Keratinocyte (primary cell): ENCODE measurements at regions not wholly inside any gene's neighbourhood (a gene's known extent, or its start where the extent isn't known, plus 50 kb on each side); places are given as distances from the start of the nearest gene placed in this dataset.

Experiments
- DNase-seq: peaks from one replicate; pipeline ENCODE4 v3.0.0-alpha.2; 2011; ENCODE audit warnings: low read depth, missing footprints, low spot score
- FAIRE-seq: peaks from 2 replicates; lab custom pipeline; 2011; peaks lifted over from hg19 to GRCh38; lab: Jason Lieb, UNC
- H2AFZ ChIP-seq: 2 replicates; pipeline ENCODE4 v1.6.0; 2012; ENCODE audit warnings: low read length, control low read depth, inconsistent platforms; ENCODE audit not compliant: control insufficient read depth
- H3K27ac ChIP-seq: 2 replicates; pipeline ENCODE4 v1.5.1; 2011; ENCODE audit warnings: low read length; ENCODE audit not compliant: control insufficient read depth, insufficient read depth
- H3K27me3 ChIP-seq: 3 replicates; pipeline ENCODE4 v1.6.0; 2011; ENCODE audit warnings: low read length; ENCODE audit not compliant: control insufficient read depth, insufficient read depth; ENCODE audit errors: extremely low read depth
- H3K36me3 ChIP-seq, 2 experiments: 2 replicates in 1 of 2; 3 replicates in 1 of 2; pipeline ENCODE4 v1.5.1; 2011; ENCODE audit warnings: low read length in 2 of 2, mild to moderate bottlenecking in 1 of 2; ENCODE audit not compliant: control insufficient read depth in 2 of 2, insufficient read depth in 2 of 2; ENCODE audit errors: extremely low read depth in 1 of 2
- H3K4me1 ChIP-seq: 3 replicates; pipeline ENCODE4 v1.5.1; 2011; ENCODE audit warnings: low read length; ENCODE audit not compliant: control insufficient read depth, insufficient read depth; ENCODE audit errors: extremely low read depth
- H3K4me2 ChIP-seq: 3 replicates; pipeline ENCODE4 v1.6.0; 2011; ENCODE audit warnings: low read depth, low read length; ENCODE audit not compliant: control insufficient read depth, insufficient read depth; ENCODE audit errors: extremely low read depth
- H3K4me3 ChIP-seq, 3 experiments: fragments of 200-600 bp in 1 of 3; sonication (generic) in 1 of 3; 2 replicates in 2 of 3; 3 replicates in 1 of 3; pipeline ENCODE4 v1.5.1; 2011 to 2016; ENCODE audit warnings: low read length in 3 of 3, mild to moderate bottlenecking in 3 of 3, control low read depth in 2 of 3, inconsistent platforms in 1 of 3, low read depth in 1 of 3, mixed read lengths in 1 of 3, mixed run types in 1 of 3, moderate library complexity in 1 of 3; ENCODE audit not compliant: control insufficient read depth in 2 of 3, insufficient read depth in 2 of 3; ENCODE audit errors: extremely low read depth in 1 of 3
- H3K79me2 ChIP-seq: 2 replicates; pipeline ENCODE4 v1.6.0; 2012; ENCODE audit warnings: low read length; ENCODE audit not compliant: control insufficient read depth, insufficient read depth
- H3K9ac ChIP-seq: 3 replicates; pipeline ENCODE4 v1.6.0; 2011; ENCODE audit warnings: low read length; ENCODE audit not compliant: control insufficient read depth, insufficient read depth; ENCODE audit errors: extremely low read depth
- H3K9me1 ChIP-seq: 3 replicates; pipeline ENCODE4 v1.6.0; 2011; ENCODE audit warnings: low read length; ENCODE audit not compliant: control insufficient read depth, insufficient read depth; ENCODE audit errors: extremely low read depth
- H3K9me3 ChIP-seq: 2 replicates; pipeline ENCODE4 v1.5.1; 2012; ENCODE audit warnings: low read depth, low read length; ENCODE audit not compliant: control insufficient read depth
- H4K20me1 ChIP-seq: 3 replicates; pipeline ENCODE4 v1.6.0; 2011; ENCODE audit warnings: low read length; ENCODE audit not compliant: control insufficient read depth, insufficient read depth; ENCODE audit errors: extremely low read depth
- CTCF ChIP-seq, 3 experiments: IDR thresholded peaks in 1 of 3; conservative IDR thresholded peaks in 1 of 3; optimal IDR thresholded peaks in 1 of 3; 2 replicates in 2 of 3; 3 replicates in 1 of 3; pipeline versions ENCODE3 to v1.5.1; 2011; ENCODE audit warnings: low read length in 3 of 3, mild to moderate bottlenecking in 3 of 3, moderate library complexity in 2 of 3, control low read depth in 1 of 3, inconsistent platforms in 1 of 3; ENCODE audit not compliant: insufficient read depth in 2 of 3; ENCODE audit errors: extremely low read depth in 1 of 3
- EZH2 ChIP-seq: IDR thresholded peaks from one replicate; pipeline ENCODE4 v1.6.1; 2012; ENCODE audit warnings: inconsistent platforms, mild to moderate bottlenecking, low read length, moderate library complexity
- dilution Hi-C: fragments of 300-500 bp; cut with MboI; formaldehyde crosslinking; loops from one replicate; pipeline ENCODE4 v1.7.0; 2020; ENCODE audit warnings: low sequenced_read_pairs; ENCODE audit not compliant: extremely low pct_ligation_motif_present

- H3K9ac ChIP-seq, result no peak overlapping the region
- H3K9me1 ChIP-seq, result no peaks in the 10 kb centered on the region
- H3K4me2 ChIP-seq, result no peak overlapping the region
- FAIRE-seq (no peak), DNase-seq (no peak)
- no peaks in the 10 kb centered on the region for H3K27me3 ChIP-seq
- no peak overlapping the region for H2AFZ ChIP-seq
- no peaks in the 10 kb centered on the region for H3K36me3 ChIP-seq
- H3K4me1 ChIP-seq, result no peaks in the 10 kb centered on the region
- H3K27ac ChIP-seq, result no peak overlapping the region
- H3K79me2 ChIP-seq, result no peaks in the 10 kb centered on the region
- no peaks in the 10 kb centered on the region for H3K9me3 ChIP-seq
- dilution Hi-C loops, result no loop called here
- no peaks in the 10 kb centered on the region for H4K20me1 ChIP-seq
- no peak overlapping the region for H3K4me3 ChIP-seq
- no peak for TF ChIP-seq EZH2
- TF ChIP-seq CTCF (optimal IDR thresholded peaks at IDR 0.05 in 1 of 3, IDR thresholded peaks at IDR 0.05 in 1 of 3, conservative IDR thresholded peaks at IDR 0.05 in 1 of 3; ENCODE audit: extremely low read depth in 1 of 3, insufficient read depth in 2 of 3, low read length in 3 of 3), result no peak
These were observed 53.5 kb upstream of the FGF13 start for GRCh38 chrX:138765051-138765450.

GRCh38 chrX:138763761-138764160 is 52.2 kb upstream of the FGF13 start:
- Histone ChIP-seq H3K79me2 (no peaks in the 10 kb centered on the region), H3K27me3 (no peaks in the 10 kb centered on the region), H3K27ac (no peak overlapping the region), H3K4me3 (no peak overlapping the region), H3K36me3 (no peaks in the 10 kb centered on the region), H4K20me1 (no peaks in the 10 kb centered on the region), H2AFZ (no peak overlapping the region), H3K9ac (no peak overlapping the region), H3K9me3 (no peaks in the 10 kb centered on the region), H3K9me1 (no peaks in the 10 kb centered on the region), H3K4me1 (no peaks in the 10 kb centered on the region), H3K4me2 (no peak overlapping the region)
- no peak for FAIRE-seq
- TF ChIP-seq CTCF (optimal IDR thresholded peaks at IDR 0.05 in 1 of 3, IDR thresholded peaks at IDR 0.05 in 1 of 3, conservative IDR thresholded peaks at IDR 0.05 in 1 of 3; ENCODE audit: extremely low read depth in 1 of 3, insufficient read depth in 2 of 3, low read length in 3 of 3), result no peak
- no peak for TF ChIP-seq EZH2
- no peak for DNase-seq
- dilution Hi-C loops, result no loop called here
